Astrocyte (in vitro differentiated cells and primary cell): ENCODE measurements at regions not wholly inside any gene's neighbourhood (a gene's known extent, or its start where the extent isn't known, plus 50 kb on each side); places are given as distances from the start of the nearest gene placed in this dataset.

Source experiments
- CTCF ChIP-seq: IDR thresholded peaks from 2 replicates; pipeline ENCODE4 v1.5.1; 2011; ENCODE audit warnings: low read depth, mild to moderate bottlenecking, inconsistent platforms, low read length, moderate library complexity; ENCODE audit not compliant: insufficient read depth
- EZH2 ChIP-seq: IDR thresholded peaks from 2 replicates; pipeline ENCODE4 v1.6.1; 2012; ENCODE audit warnings: mild to moderate bottlenecking, low read length, inconsistent platforms; ENCODE audit not compliant: insufficient read depth

GRCh38 chr10:6928586-6928985 lies 348.5 kb upstream of the PRKCQ start:
- TF ChIP-seq EZH2 (no peak), CTCF (no peak)
